NCI-H345 treated with DMSO at 0.1 percent for 48 hours (cell line): ENCODE measurements at regions not wholly inside any gene's neighbourhood (a gene's known extent, or its start where the extent isn't known, plus 50 kb on each side); places are given as distances from the start of the nearest gene placed in this dataset.

ENCODE experiments used
- DNase-seq: peaks from one replicate; lab custom pipeline; 2025; ENCODE audit not compliant: unreplicated experiment; lab: John Stamatoyannopoulos, UW

GRCh38 chr21:31566611-31567010 is 92.9 kb upstream of the SOD1 start:
- no peak for DNase-seq

- no peak for DNase-seq
These were observed 93.4 kb upstream of the SOD1 start for GRCh38 chr21:31566064-31566463.

GRCh38 chr21:31564439-31564838 is 95.1 kb upstream of the SOD1 start:
- no peak for DNase-seq

- DNase-seq, result no peak
These were observed 99.0 kb upstream of the SOD1 start for GRCh38 chr21:31560479-31560878.

- DNase-seq, result peak; percentile 98
These were observed 99.9 kb upstream of the SOD1 start for GRCh38 chr21:31559368-31560119.

- DNase-seq, result peak; percentile 93
These were observed 100.5 kb upstream of the SOD1 start for GRCh38 chr21:31558962-31559367.

- DNase-seq, result peak; percentile 69
These were observed 101.1 kb upstream of the SOD1 start for GRCh38 chr21:31558189-31558961.

GRCh38 chr21:31557421-31558188 is 101.9 kb upstream of the SOD1 start:
- DNase-seq, result peak; percentile 16

- no peak for DNase-seq
These were observed 102.8 kb upstream of the SOD1 start for GRCh38 chr21:31556662-31557061.

- DNase-seq, result no peak
These were observed 103.7 kb upstream of the SOD1 start for GRCh38 chr21:31555741-31556191.

GRCh38 chr21:31554511-31555022 is 104.9 kb upstream of the SOD1 start:
- DNase-seq, result no peak

GRCh38 chr21:31553926-31554325 is 105.6 kb upstream of the SOD1 start:
- no peak for DNase-seq

GRCh38 chr21:31553461-31553860 is 106.0 kb upstream of the SOD1 start:
- DNase-seq, result no peak

GRCh38 chr21:31552826-31553225 is 106.7 kb upstream of the SOD1 start:
- no peak for DNase-seq

GRCh38 chr21:31550070-31550469 is 109.4 kb upstream of the SOD1 start:
- DNase-seq, result no peak

- no peak for DNase-seq
These were observed 110.8 kb upstream of the SOD1 start for GRCh38 chr21:31548688-31549087.

- no peak for DNase-seq
These were observed 112.9 kb upstream of the SOD1 start for GRCh38 chr21:31546443-31547170.

- DNase-seq, result no peak
These were observed 114.5 kb upstream of the SOD1 start for GRCh38 chr21:31545036-31545435.

- no peak for DNase-seq
These were observed 116.3 kb upstream of the SOD1 start for GRCh38 chr21:31543191-31543590.

GRCh38 chr21:31538816-31539215 is 120.7 kb upstream of the SOD1 start:
- DNase-seq, result no peak
